ENCODE measurements at regions not wholly inside any gene's neighbourhood (a gene's known extent, or its start where the extent isn't known, plus 50 kb on each side); places are given as distances from the start of the nearest gene placed in this dataset.

DNA sequence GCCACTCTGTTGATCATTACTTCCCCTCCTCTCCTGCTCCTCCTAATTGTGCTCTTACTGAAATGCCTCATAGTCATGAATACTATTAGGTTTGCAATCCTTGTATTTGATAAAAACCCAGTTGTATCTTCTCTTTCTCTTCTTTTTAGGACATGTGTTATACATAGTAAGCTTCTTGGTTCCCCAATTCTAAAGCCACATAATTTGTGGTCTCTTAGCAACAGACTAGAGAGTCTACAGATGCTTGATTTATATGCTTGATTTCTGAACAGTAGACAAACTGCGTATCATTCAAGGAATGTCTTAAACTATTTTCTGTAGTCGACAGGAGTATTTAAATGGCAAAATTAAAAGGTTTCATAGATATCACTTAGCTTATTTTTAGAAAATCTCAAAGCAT lies 1598.9 kb downstream of the PLA2G4A start:
- H3K9ac ChIP-seq (ENCODE audit: low read depth, low read length) = no peak overlapping the region
- H4K20me1 ChIP-seq (ENCODE audit: insufficient read depth, low read length) = no peaks in the 10 kb centered on the region
- no peak overlapping the region for H2AFZ ChIP-seq (ENCODE audit: low read depth, low read length)
- DNase-seq = no peak
- H3K4me1 ChIP-seq (ENCODE audit: insufficient read depth, low read length) = no peaks in the 10 kb centered on the region
- no peaks in the 10 kb centered on the region for H3K36me3 ChIP-seq (ENCODE audit: insufficient read depth, low read length)
- H3K27me3 ChIP-seq (ENCODE audit: insufficient read depth, low read length, poor library complexity) = no peaks in the 10 kb centered on the region
- no peaks in the 10 kb centered on the region for H3K9me3 ChIP-seq (ENCODE audit: insufficient read depth, low read length, severe bottlenecking)
- H3K4me2 ChIP-seq (ENCODE audit: insufficient read depth, low read length) = no peak overlapping the region
- H3K79me2 ChIP-seq (ENCODE audit: insufficient read depth, low read length) = no peaks in the 10 kb centered on the region
- no peak overlapping the region for H3K27ac ChIP-seq (ENCODE audit: low read length)
- ATAC-seq (ENCODE audit: insufficient read depth, low read depth) = no peak
- H3K4me3 ChIP-seq (ENCODE audit: low read depth in 1 of 2, low read length in 2 of 2) = no peak overlapping the region
- no peak for TF ChIP-seq EZH2 (IDR thresholded peaks at IDR 0.05; ENCODE audit: borderline replicate concordance, low read depth, low read length, severe bottlenecking)
- TF ChIP-seq, protein P1, sequence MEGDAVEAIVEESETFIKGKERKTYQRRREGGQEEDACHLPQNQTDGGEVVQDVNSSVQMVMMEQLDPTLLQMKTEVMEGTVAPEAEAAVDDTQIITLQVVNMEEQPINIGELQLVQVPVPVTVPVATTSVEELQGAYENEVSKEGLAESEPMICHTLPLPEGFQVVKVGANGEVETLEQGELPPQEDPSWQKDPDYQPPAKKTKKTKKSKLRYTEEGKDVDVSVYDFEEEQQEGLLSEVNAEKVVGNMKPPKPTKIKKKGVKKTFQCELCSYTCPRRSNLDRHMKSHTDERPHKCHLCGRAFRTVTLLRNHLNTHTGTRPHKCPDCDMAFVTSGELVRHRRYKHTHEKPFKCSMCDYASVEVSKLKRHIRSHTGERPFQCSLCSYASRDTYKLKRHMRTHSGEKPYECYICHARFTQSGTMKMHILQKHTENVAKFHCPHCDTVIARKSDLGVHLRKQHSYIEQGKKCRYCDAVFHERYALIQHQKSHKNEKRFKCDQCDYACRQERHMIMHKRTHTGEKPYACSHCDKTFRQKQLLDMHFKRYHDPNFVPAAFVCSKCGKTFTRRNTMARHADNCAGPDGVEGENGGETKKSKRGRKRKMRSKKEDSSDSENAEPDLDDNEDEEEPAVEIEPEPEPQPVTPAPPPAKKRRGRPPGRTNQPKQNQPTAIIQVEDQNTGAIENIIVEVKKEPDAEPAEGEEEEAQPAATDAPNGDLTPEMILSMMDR (IDR thresholded peaks at IDR 0.05; ENCODE audit: borderline replicate concordance, extremely low read depth, low read length, poor library complexity, severe bottlenecking) = no peak

GRCh38 chr1:188429386-188429785 lies 1600.6 kb downstream of the PLA2G4A start:
- Histone ChIP-seq H3K27me3 (ENCODE audit: insufficient read depth, low read length, poor library complexity) (no peaks in the 10 kb centered on the region), H3K9me3 (ENCODE audit: insufficient read depth, low read length, severe bottlenecking) (no peaks in the 10 kb centered on the region), H4K20me1 (ENCODE audit: insufficient read depth, low read length) (no peaks in the 10 kb centered on the region), H3K9ac (ENCODE audit: low read depth, low read length) (no peak overlapping the region), H3K27ac (ENCODE audit: low read length) (no peak overlapping the region), H3K4me2 (ENCODE audit: insufficient read depth, low read length) (no peak overlapping the region), H3K79me2 (ENCODE audit: insufficient read depth, low read length) (no peaks in the 10 kb centered on the region), H3K36me3 (ENCODE audit: insufficient read depth, low read length) (no peaks in the 10 kb centered on the region), H3K4me3 (ENCODE audit: low read depth in 1 of 2, low read length in 2 of 2) (no peak overlapping the region), H2AFZ (ENCODE audit: low read depth, low read length) (no peak overlapping the region), H3K4me1 (ENCODE audit: insufficient read depth, low read length) (no peaks in the 10 kb centered on the region)
- no peak for TF ChIP-seq EZH2 (IDR thresholded peaks at IDR 0.05; ENCODE audit: borderline replicate concordance, low read depth, low read length, severe bottlenecking)
- no peak for ATAC-seq (ENCODE audit: insufficient read depth, low read depth)
- no peak for DNase-seq

DNA sequence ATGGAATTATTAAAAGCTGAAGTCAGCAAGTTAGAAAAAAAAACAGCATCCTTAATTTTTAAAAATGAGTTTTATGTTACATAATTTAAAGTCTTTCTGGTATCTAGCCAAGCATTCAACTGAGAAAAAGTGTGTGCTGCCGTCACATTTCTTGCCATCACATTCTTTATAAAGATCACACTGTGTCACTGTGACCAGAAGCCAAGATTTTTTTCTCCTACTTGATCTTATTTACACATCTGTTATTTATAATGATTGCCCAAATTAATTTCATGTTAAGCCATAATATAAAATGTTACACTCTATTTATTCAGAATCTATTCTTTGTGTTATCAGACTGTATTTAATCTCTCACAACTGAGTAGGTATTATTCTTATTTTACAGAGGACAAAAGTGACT lies 1603.7 kb downstream of the PLA2G4A start:
- ATAC-seq (ENCODE audit: insufficient read depth, low read depth) (no peak), DNase-seq (no peak)
- H3K9me3 ChIP-seq (ENCODE audit: insufficient read depth, low read length, severe bottlenecking) = no peaks in the 10 kb centered on the region
- H3K79me2 ChIP-seq (ENCODE audit: insufficient read depth, low read length) = no peaks in the 10 kb centered on the region
- H3K27ac ChIP-seq (ENCODE audit: low read length) = no peak overlapping the region
- TF ChIP-seq, protein P1 (IDR thresholded peaks at IDR 0.05; ENCODE audit: borderline replicate concordance, extremely low read depth, low read length, poor library complexity, severe bottlenecking) = no peak
- no peak for TF ChIP-seq EZH2 (IDR thresholded peaks at IDR 0.05; ENCODE audit: borderline replicate concordance, low read depth, low read length, severe bottlenecking)
- H3K9ac ChIP-seq (ENCODE audit: low read depth, low read length) = no peak overlapping the region
- H4K20me1 ChIP-seq (ENCODE audit: insufficient read depth, low read length) = no peaks in the 10 kb centered on the region
- H3K4me1 ChIP-seq (ENCODE audit: insufficient read depth, low read length) = no peaks in the 10 kb centered on the region
- H3K36me3 ChIP-seq (ENCODE audit: insufficient read depth, low read length) = no peaks in the 10 kb centered on the region
- H3K4me2 ChIP-seq (ENCODE audit: insufficient read depth, low read length) = no peak overlapping the region
- no peak overlapping the region for H3K4me3 ChIP-seq (ENCODE audit: low read depth in 1 of 2, low read length in 2 of 2)
- H3K27me3 ChIP-seq (ENCODE audit: insufficient read depth, low read length, poor library complexity) = no peaks in the 10 kb centered on the region
- H2AFZ ChIP-seq (ENCODE audit: low read depth, low read length) = no peak overlapping the region

- Histone ChIP-seq H2AFZ (ENCODE audit: low read depth, low read length) (no peak overlapping the region), H3K27me3 (ENCODE audit: insufficient read depth, low read length, poor library complexity) (no peaks in the 10 kb centered on the region), H3K9ac (ENCODE audit: low read depth, low read length) (no peak overlapping the region), H3K27ac (ENCODE audit: low read length) (no peak overlapping the region), H3K4me3 (ENCODE audit: low read depth in 1 of 2, low read length in 2 of 2) (no peak overlapping the region), H3K4me2 (ENCODE audit: insufficient read depth, low read length) (no peak overlapping the region), H3K4me1 (ENCODE audit: insufficient read depth, low read length) (no peaks in the 10 kb centered on the region), H3K36me3 (ENCODE audit: insufficient read depth, low read length) (no peaks in the 10 kb centered on the region), H3K79me2 (ENCODE audit: insufficient read depth, low read length) (no peaks in the 10 kb centered on the region), H3K9me3 (ENCODE audit: insufficient read depth, low read length, severe bottlenecking) (no peaks in the 10 kb centered on the region), H4K20me1 (ENCODE audit: insufficient read depth, low read length) (no peaks in the 10 kb centered on the region)
- ATAC-seq (ENCODE audit: insufficient read depth, low read depth) = no peak
- no peak for DNase-seq
- TF ChIP-seq, protein P1 (IDR thresholded peaks at IDR 0.05; ENCODE audit: borderline replicate concordance, extremely low read depth, low read length, poor library complexity, severe bottlenecking) = no peak
- TF ChIP-seq EZH2 (IDR thresholded peaks at IDR 0.05; ENCODE audit: borderline replicate concordance, low read depth, low read length, severe bottlenecking) = no peak
Measured at GRCh38 chr1:188433425-188433824, 1604.7 kb downstream of the PLA2G4A start.
